K562 (cell line): ENCODE measurements at regions not wholly inside any gene's neighbourhood (a gene's known extent, or its start where the extent isn't known, plus 50 kb on each side); places are given as distances from the start of the nearest gene placed in this dataset.

ENCODE experiments used
- ATAC-seq: fragments of 200-7000 bp; cut with Tn5 transposase; 3 replicates; pipeline ENCODE4 v1.9.1; 2020; ENCODE audit warnings: moderate library complexity
- BruUV-seq: library from RNA; stranded (reverse); fragments of 400-500 nt; replicated peaks from 2 replicates; lab custom pipeline; 2021; lab: Mats Ljungman, UMichigan
- CTCF ChIA-PET: fragments of 300-600 bp; formaldehyde crosslinking; extraction: SDS; loops from one replicate; lab custom pipeline; 2021; ENCODE audit warnings: low intra/inter-chr PET ratio; lab: Yijun Ruan, JAX
- POLR2A ChIA-PET: fragments of 300-600, 350-650 bp; sonication (Branson Sonifier 250); formaldehyde crosslinking; extraction: SDS; loops from one replicate; lab custom pipeline; 2021; ENCODE audit warnings: antibody characterized with exemption, inconsistent platforms; lab: Yijun Ruan, JAX
- DNase-seq, 4 experiments: peaks; one replicate each; pipeline versions ENCODE4 v3.0.0 to v3.0.0-alpha.2; 2011 to 2018; ENCODE audit warnings: low spot score in 3 of 4, mixed read lengths in 3 of 4; ENCODE audit errors: extremely low read depth in 1 of 4
- FAIRE-seq: peaks from 2 replicates; lab custom pipeline; 2011; peaks lifted over from hg19 to GRCh38; lab: Jason Lieb, UNC
- H2AFZ ChIP-seq: 2 replicates; pipeline ENCODE4 v1.6.0; 2011; ENCODE audit warnings: low read depth, low read length, control low read depth, inconsistent platforms
- H3K27ac ChIP-seq: fragments of 200-600 bp; 3 replicates; pipeline ENCODE4 v1.8.0; 2011; ENCODE audit warnings: low read depth, mild to moderate bottlenecking, control low read depth, inconsistent platforms, low read length, moderate library complexity, mixed read lengths; ENCODE audit errors: extremely low read depth
- H3K27me3 ChIP-seq, 2 experiments: fragments of 300-600 bp in 1 of 2; 2 replicates in 1 of 2; 3 replicates in 1 of 2; pipeline versions ENCODE4 v1.6.0 to v1.8.0; 2011; ENCODE audit warnings: inconsistent platforms in 2 of 2, low read length in 2 of 2, mild to moderate bottlenecking in 1 of 2, mixed read lengths in 1 of 2, moderate library complexity in 1 of 2; ENCODE audit not compliant: control insufficient read depth in 2 of 2, insufficient read depth in 2 of 2
- H3K36me3 ChIP-seq: fragments of 300-600 bp; 3 replicates; pipeline ENCODE4 v1.8.0; 2011; ENCODE audit warnings: mild to moderate bottlenecking, low read length, inconsistent platforms; ENCODE audit not compliant: control insufficient read depth, insufficient read depth
- H3K4me1 ChIP-seq, 2 experiments: fragments of 200-600 bp in 1 of 2; replicated peaks in 1 of 2; 2 replicates in 1 of 2; 3 replicates in 1 of 2; pipeline versions ENCODE4 v1.5.1 to v1.8.0; 2011; ENCODE audit warnings: inconsistent platforms in 2 of 2, low read length in 2 of 2, mild to moderate bottlenecking in 1 of 2, mixed read lengths in 1 of 2, moderate library complexity in 1 of 2; ENCODE audit not compliant: control insufficient read depth in 2 of 2, insufficient read depth in 2 of 2
- H3K4me2 ChIP-seq: 2 replicates; pipeline ENCODE4 v1.6.1; 2011; ENCODE audit warnings: low read length, control low read depth, inconsistent platforms, mixed read lengths; ENCODE audit not compliant: insufficient read depth
- H3K4me3 ChIP-seq: fragments of 200-600 bp; sonication (generic), shearing (Covaris generic); 2 replicates; pipeline ENCODE4 v1.5.1; 2016; ENCODE audit warnings: control low read depth, inconsistent platforms
- H3K79me2 ChIP-seq: fragments of 200-600 bp; 3 replicates; pipeline ENCODE4 v1.8.0; 2011; ENCODE audit warnings: low read length, inconsistent platforms; ENCODE audit not compliant: control insufficient read depth, insufficient read depth
- H3K9ac ChIP-seq, 2 experiments: 2 replicates each; pipeline versions ENCODE4 v1.6.0 to v1.6.1; 2011; ENCODE audit warnings: low read depth in 2 of 2, low read length in 2 of 2, control low read depth in 1 of 2, inconsistent platforms in 1 of 2, mild to moderate bottlenecking in 1 of 2, mixed read lengths in 1 of 2; ENCODE audit not compliant: insufficient read depth in 1 of 2
- H3K9me1 ChIP-seq: one replicate; pipeline ENCODE4 v1.6.0; 2011; ENCODE audit warnings: inconsistent platforms, mild to moderate bottlenecking, low read length, moderate library complexity; ENCODE audit not compliant: control insufficient read depth, insufficient read depth
- H3K9me3 ChIP-seq: replicated peaks from 2 replicates; pipeline ENCODE4 v1.5.1; 2011; ENCODE audit warnings: low read depth, low read length, inconsistent platforms; ENCODE audit not compliant: control insufficient read depth, insufficient read depth
- H4K20me1 ChIP-seq: replicated peaks from 2 replicates; pipeline ENCODE4 v1.6.1; 2011; ENCODE audit warnings: low read length, inconsistent platforms, mixed read lengths; ENCODE audit not compliant: control insufficient read depth, insufficient read depth
- MITF ChIP-seq: IDR thresholded peaks from 2 replicates; pipeline ENCODE4 v1.6.1; 2014; ENCODE audit warnings: antibody characterized with exemption
- POLR2AphosphoS5 ChIP-seq: IDR thresholded peaks from 2 replicates; pipeline ENCODE4 v1.6.1; 2011; ENCODE audit warnings: mild to moderate bottlenecking, low read depth, low read length, moderate library complexity; ENCODE audit not compliant: control insufficient read depth, insufficient read depth
- TFE3 ChIP-seq: fragments of 450-650 bp; formaldehyde crosslinking; IDR thresholded peaks from 2 replicates; pipeline ENCODE4 v1.4.0; 2020; ENCODE audit warnings: mild to moderate bottlenecking, mixed read lengths
- ZNF444 ChIP-seq: fragments of 250-450 bp; sonication (Bioruptor Pico); IDR thresholded peaks from 2 replicates; pipeline ENCODE4 v1.4.0; 2020; ENCODE audit warnings: mild to moderate bottlenecking, moderate library complexity
- ZNF668 ChIP-seq: fragments of 250-450 bp; sonication (Bioruptor Pico); IDR thresholded peaks from 2 replicates; pipeline ENCODE4 v1.8.0; 2022; ENCODE audit warnings: mild to moderate bottlenecking, inconsistent platforms
- WGBS: fragments of 100-300 bp; shearing (Covaris generic); methylation state at CpG from one replicate; pipeline ENCODE4 v1.1.6; 2016; ENCODE audit warnings: low coverage, mixed read lengths; ENCODE audit not compliant: insufficient coverage; ENCODE audit errors: missing lambda C conversion rate; 5-methylcytosine and 5-hydroxymethylcytosine counted together
- in situ Hi-C: fragments of 300-500 bp; cut with MboI; formaldehyde crosslinking; loops from 4 replicates; pipeline ENCODE4 v1.15.0; 2018; ENCODE audit warnings: inconsistent platforms, mixed read lengths
- intact Hi-C: fragments of 100-400 bp; cut with micrococcal nuclease; formaldehyde crosslinking; loops from 2 replicates; pipeline ENCODE4 v1.14.2; 2022

GRCh38 chr7:17136126-17136525 is 162.3 kb upstream of the AHR start:
- Histone ChIP-seq H3K4me1 (no peaks in the 10 kb centered on the region), H3K27me3 (no peaks in the 10 kb centered on the region), H3K9me3 (no peaks in the 10 kb centered on the region), H4K20me1 (no peaks in the 10 kb centered on the region), H3K9me1 (no peaks in the 10 kb centered on the region), H3K4me3 (no peak overlapping the region), H2AFZ (no peak overlapping the region), H3K79me2 (no peaks in the 10 kb centered on the region), H3K27ac (no peak overlapping the region), H3K9ac (no peak overlapping the region), H3K4me2 (no peak overlapping the region), H3K36me3 (no peaks in the 10 kb centered on the region)
- BruUV-seq = no TSS peak
- intact Hi-C loops = loop anchor here (10.0 kb wide), 1 partner anchor 131 kb away; no protein-coding TSS in a partner anchor
- in situ Hi-C loops = no loop called here
- no peak for DNase-seq
- WGBS = 11% methylated on average over 6 of the region's 6 CpGs
- no peak for ATAC-seq
- CTCF ChIA-PET = no interaction called here
- POLR2A ChIA-PET = no interaction called here
- TF ChIP-seq TFE3 (CRISPR knock-in tag) (peak; percentile 69), POLR2AphosphoS5 (no peak)
- FAIRE-seq = no peak

- Histone ChIP-seq H3K36me3 (no peaks in the 10 kb centered on the region), H3K9me1 (no peaks in the 10 kb centered on the region), H3K9me3 (no peaks in the 10 kb centered on the region), H4K20me1 (no peaks in the 10 kb centered on the region), H3K9ac (no peak overlapping the region), H3K4me1 (no peaks in the 10 kb centered on the region), H3K4me2 (no peak overlapping the region), H3K27ac (no peak overlapping the region), H3K4me3 (no peak overlapping the region), H2AFZ (no peak overlapping the region), H3K79me2 (no peaks in the 10 kb centered on the region), H3K27me3 (no peaks in the 10 kb centered on the region)
- in situ Hi-C loops = no loop called here
- 0% methylated on average over 1 of the region's 1 CpG for WGBS
- intact Hi-C loops = loop anchor here (10.0 kb wide), 1 partner anchor 134 kb away; no protein-coding TSS in a partner anchor
- DNase-seq (no peak), ATAC-seq (no peak), FAIRE-seq (no peak)
- BruUV-seq = no TSS peak
- CTCF ChIA-PET = no interaction called here
- POLR2A ChIA-PET = no interaction called here
- TF ChIP-seq ZNF668 (no peak), MITF (no peak), ZNF444 (CRISPR knock-in tag) (no peak)
Measured at GRCh38 chr7:17139081-17139480, 159.4 kb upstream of the AHR start.
